OCI-LY3 (cell line): ENCODE measurements at regions not wholly inside any gene's neighbourhood (a gene's known extent, or its start where the extent isn't known, plus 50 kb on each side); places are given as distances from the start of the nearest gene placed in this dataset.

ENCODE experiments used
- H2AFZ ChIP-seq: fragments of 200-600, 300-600 bp; shearing (Covaris generic); 2 replicates; pipeline ENCODE4 v1.6.0; 2014; ENCODE audit warnings: antibody characterized with exemption, low read depth, low read length
- H3K27ac ChIP-seq: fragments of 200-600, 300-600 bp; sonication (generic); 2 replicates; pipeline ENCODE4 v1.5.1; 2014; ENCODE audit warnings: mild to moderate bottlenecking, low read length, moderate library complexity, mixed read lengths
- H3K27me3 ChIP-seq: fragments of 200-600, 300-600 bp; sonication (generic); 2 replicates; pipeline ENCODE4 v1.6.1; 2014; ENCODE audit warnings: low read depth, low read length, mixed read lengths
- H3K36me3 ChIP-seq: fragments of 200-600, 300-600 bp; sonication (generic); replicated peaks from 2 replicates; pipeline ENCODE3; 2014; ENCODE audit warnings: low read depth, low read length, mixed read lengths
- H3K4me1 ChIP-seq: fragments of 300-600, 200-600 bp; sonication (generic); 2 replicates; pipeline ENCODE4 v1.6.1; 2014; ENCODE audit warnings: low read length, mixed read lengths
- H3K4me2 ChIP-seq: fragments of 200-600, 300-600 bp; sonication (generic); 2 replicates; pipeline ENCODE4 v1.6.1; 2014; ENCODE audit warnings: low read length, mixed read lengths
- H3K4me3 ChIP-seq: fragments of 300-600, 200-600 bp; sonication (generic); 2 replicates; pipeline ENCODE4 v1.5.1; 2014; ENCODE audit warnings: antibody characterized with exemption, mild to moderate bottlenecking, low read length, moderate library complexity
- H3K79me2 ChIP-seq: fragments of 300-600, 200-600 bp; shearing (Covaris generic); 2 replicates; pipeline ENCODE4 v1.6.1; 2014; ENCODE audit warnings: mild to moderate bottlenecking, low read length, mixed read lengths
- H3K9ac ChIP-seq: fragments of 300-600, 200-600 bp; shearing (Covaris generic); 2 replicates; pipeline ENCODE4 v1.6.0; 2014; ENCODE audit warnings: mild to moderate bottlenecking, low read length, moderate library complexity
- H3K9me3 ChIP-seq: fragments of 200-600, 300-600 bp; shearing (Covaris generic); 2 replicates; pipeline ENCODE4 v1.6.1; 2014; ENCODE audit warnings: low read length, mixed read lengths; ENCODE audit not compliant: insufficient read depth
- H4K20me1 ChIP-seq: fragments of 200-600, 300-600 bp; sonication (generic); 2 replicates; pipeline ENCODE4 v1.6.1; 2016; ENCODE audit warnings: low read length, mixed read lengths; ENCODE audit not compliant: insufficient read depth
- CTCF ChIP-seq: fragments of 200-600, 300-600 bp; sonication (generic); IDR thresholded peaks from 2 replicates; pipeline ENCODE4 v1.5.1; 2014; ENCODE audit warnings: antibody characterized with exemption, low read length, low read depth
- EZH2phosphoT487 ChIP-seq: fragments of 200-600 bp; shearing (Covaris generic); IDR thresholded peaks from 2 replicates; pipeline ENCODE4 v1.6.1; 2018; ENCODE audit warnings: antibody characterized with exemption, mixed run types, low read depth

- no peak overlapping the region for H3K4me2 ChIP-seq
- H3K9ac ChIP-seq = no peak overlapping the region
- TF ChIP-seq EZH2phosphoT487 (no peak), CTCF (no peak)
- H3K9me3 ChIP-seq = no peaks in the 10 kb centered on the region
- no peaks in the 10 kb centered on the region for H3K4me1 ChIP-seq
- no peak overlapping the region for H3K27ac ChIP-seq
- H3K36me3 ChIP-seq = no peaks in the 10 kb centered on the region
- no peaks in the 10 kb centered on the region for H3K79me2 ChIP-seq
- no peaks in the 10 kb centered on the region for H3K27me3 ChIP-seq
- H3K4me3 ChIP-seq = no peak overlapping the region
- H2AFZ ChIP-seq = no peak overlapping the region
- no peaks in the 10 kb centered on the region for H4K20me1 ChIP-seq
Measured at GRCh38 chr2:217262911-217263310, 403.0 kb upstream of the TNP1 start.

GRCh38 chr2:217261452-217261851 lies 401.6 kb upstream of the TNP1 start:
- no peaks in the 10 kb centered on the region for H3K79me2 ChIP-seq
- no peaks in the 10 kb centered on the region for H4K20me1 ChIP-seq
- H3K27me3 ChIP-seq = no peaks in the 10 kb centered on the region
- no peak overlapping the region for H3K4me3 ChIP-seq
- TF ChIP-seq CTCF = no peak
- TF ChIP-seq EZH2phosphoT487 = no peak
- no peaks in the 10 kb centered on the region for H3K9me3 ChIP-seq
- no peaks in the 10 kb centered on the region for H3K4me1 ChIP-seq
- no peak overlapping the region for H3K9ac ChIP-seq
- no peaks in the 10 kb centered on the region for H3K36me3 ChIP-seq
- H3K4me2 ChIP-seq = no peak overlapping the region
- H3K27ac ChIP-seq = no peak overlapping the region
- no peak overlapping the region for H2AFZ ChIP-seq

- no peak overlapping the region for H3K27ac ChIP-seq
- no peak overlapping the region for H3K9ac ChIP-seq
- no peaks in the 10 kb centered on the region for H3K4me1 ChIP-seq
- no peak overlapping the region for H3K4me3 ChIP-seq
- H4K20me1 ChIP-seq = no peaks in the 10 kb centered on the region
- TF ChIP-seq CTCF (no peak), EZH2phosphoT487 (no peak)
- H3K79me2 ChIP-seq = no peaks in the 10 kb centered on the region
- no peaks in the 10 kb centered on the region for H3K9me3 ChIP-seq
- H2AFZ ChIP-seq = no peak overlapping the region
- no peaks in the 10 kb centered on the region for H3K36me3 ChIP-seq
- H3K4me2 ChIP-seq = no peak overlapping the region
- H3K27me3 ChIP-seq = no peaks in the 10 kb centered on the region
Measured at GRCh38 chr2:217260441-217261115, 400.7 kb upstream of the TNP1 start.

GRCh38 chr2:217258170-217258569 lies 398.3 kb upstream of the TNP1 start:
- TF ChIP-seq CTCF (no peak), EZH2phosphoT487 (no peak)
- no peaks in the 10 kb centered on the region for H4K20me1 ChIP-seq
- H2AFZ ChIP-seq = no peak overlapping the region
- H3K27ac ChIP-seq = no peak overlapping the region
- no peaks in the 10 kb centered on the region for H3K4me1 ChIP-seq
- H3K9me3 ChIP-seq = no peaks in the 10 kb centered on the region
- H3K79me2 ChIP-seq = no peaks in the 10 kb centered on the region
- H3K9ac ChIP-seq = no peak overlapping the region
- H3K36me3 ChIP-seq = no peaks in the 10 kb centered on the region
- no peak overlapping the region for H3K4me2 ChIP-seq
- H3K27me3 ChIP-seq = no peaks in the 10 kb centered on the region
- no peak overlapping the region for H3K4me3 ChIP-seq
